ENCODE measurements at regions not wholly inside any gene's neighbourhood (a gene's known extent, or its start where the extent isn't known, plus 50 kb on each side); places are given as distances from the start of the nearest gene placed in this dataset.

DNA sequence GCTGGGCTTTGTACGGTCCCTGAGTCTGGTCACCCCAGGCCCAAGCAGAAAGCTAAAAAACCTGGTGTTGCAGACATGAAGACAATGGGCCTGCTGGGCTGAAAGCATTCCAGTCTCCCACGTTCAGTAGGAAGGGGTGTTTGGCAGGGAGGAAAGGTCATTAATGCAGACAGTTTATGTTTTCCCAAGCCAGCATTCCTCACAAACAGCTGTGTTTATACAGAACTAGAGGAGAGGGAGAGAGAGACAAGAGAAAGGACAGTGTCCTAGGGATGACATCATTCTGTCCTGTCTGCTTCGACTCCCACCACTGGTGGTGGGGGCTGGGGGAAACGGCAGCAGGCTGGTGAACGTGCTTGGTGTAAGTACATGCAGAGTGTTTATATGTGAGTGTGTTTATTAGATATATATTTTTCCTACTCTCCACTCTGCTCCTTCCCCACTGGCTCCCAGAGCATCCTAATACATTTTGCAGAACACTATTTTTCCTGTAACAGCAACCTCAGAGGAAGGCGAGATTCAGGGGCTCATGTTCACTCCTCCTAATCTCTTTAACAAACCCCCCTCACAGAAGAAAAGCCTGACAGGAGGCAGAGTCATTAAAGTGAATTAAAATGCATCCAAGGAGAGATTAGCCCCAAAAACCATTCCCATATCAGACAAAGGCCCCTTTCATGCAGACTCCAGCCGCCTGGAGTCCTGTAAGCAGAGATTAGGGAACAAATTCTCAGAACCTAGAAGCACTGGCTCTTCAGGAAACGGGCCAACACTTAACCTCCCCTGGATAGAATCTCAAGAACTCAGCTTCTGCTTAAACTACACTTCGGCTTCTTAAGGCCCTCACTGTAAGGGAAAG lies 380.4 kb downstream of the TNS1 start:
- no peak for TF ChIP-seq POLR2A (IDR thresholded peaks at IDR 0.05)
- TF ChIP-seq CTCF (IDR thresholded peaks at IDR 0.05), result no peak

Data from body of pancreas (tissue), 4 donors.